SU-DHL-6 (cell line): ENCODE measurements at regions not wholly inside any gene's neighbourhood (a gene's known extent, or its start where the extent isn't known, plus 50 kb on each side); places are given as distances from the start of the nearest gene placed in this dataset.
"Not testable (repeated sequence)": the region's sequence is repeated elsewhere in the genome, so short reads cannot be mapped to it uniquely, and the experiment has no call there.

Experiments used
- H2AFZ ChIP-seq: fragments of 200-600 bp; sonication (generic); 2 replicates; pipeline ENCODE4 v1.6.1; 2014; ENCODE audit warnings: low read depth, mild to moderate bottlenecking, moderate library complexity, mixed read lengths, antibody characterized with exemption, low read length; ENCODE audit not compliant: severe bottlenecking
- H3F3A ChIP-seq: fragments of 200-600 bp; shearing (Covaris generic); 2 replicates; pipeline ENCODE4 v1.6.0; 2016; ENCODE audit warnings: antibody characterized with exemption, mild to moderate bottlenecking; ENCODE audit not compliant: insufficient read depth
- H3K27ac ChIP-seq: fragments of 200-600 bp; sonication (generic); 2 replicates; pipeline ENCODE4 v1.5.1; 2016; ENCODE audit warnings: low read depth, mild to moderate bottlenecking, low read length, moderate library complexity, mixed read lengths
- H3K27me3 ChIP-seq: fragments of 200-600 bp; sonication (generic), shearing (Covaris generic); 2 replicates; pipeline ENCODE4 v1.6.0; 2014; ENCODE audit warnings: mild to moderate bottlenecking, low read length
- H3K36me3 ChIP-seq: fragments of 200-600 bp; sonication (generic); 2 replicates; pipeline ENCODE4 v1.6.1; 2014; ENCODE audit warnings: mild to moderate bottlenecking, low read length, mixed read lengths
- H3K4me2 ChIP-seq: fragments of 300-600, 200-600 bp; shearing (Covaris generic), sonication (generic); 2 replicates; pipeline ENCODE4 v1.6.0; 2014; ENCODE audit warnings: low read length, low read depth, mild to moderate bottlenecking; ENCODE audit not compliant: poor library complexity, severe bottlenecking
- H3K4me3 ChIP-seq: fragments of 200-600 bp; sonication (generic); 2 replicates; pipeline ENCODE4 v1.5.1; 2014; ENCODE audit warnings: antibody characterized with exemption, low read length, mild to moderate bottlenecking, mixed read lengths; ENCODE audit not compliant: insufficient read depth, poor library complexity, severe bottlenecking
- H3K79me2 ChIP-seq: fragments of 200-600 bp; sonication (generic); 2 replicates; pipeline ENCODE4 v1.6.1; 2014; ENCODE audit warnings: mild to moderate bottlenecking, low read length, moderate library complexity; ENCODE audit not compliant: insufficient read depth
- H3K9ac ChIP-seq: fragments of 200-600 bp; sonication (generic); 2 replicates; pipeline ENCODE4 v1.7.0; 2014; ENCODE audit warnings: mild to moderate bottlenecking, low read length
- H3K9me2 ChIP-seq: fragments of 200-600 bp; sonication (generic); replicated peaks from 2 replicates; pipeline ENCODE4 v1.6.1; 2014; ENCODE audit warnings: low read length; ENCODE audit not compliant: insufficient read depth
- H3K9me3 ChIP-seq: fragments of 200-600 bp; sonication (generic); 2 replicates; pipeline ENCODE4 v1.6.1; 2014; ENCODE audit warnings: low read length, mixed read lengths; ENCODE audit not compliant: insufficient read depth
- H4K20me1 ChIP-seq: fragments of 200-600 bp; sonication (generic); 2 replicates; pipeline ENCODE4 v1.6.1; 2014; ENCODE audit warnings: low read depth, mild to moderate bottlenecking, antibody characterized with exemption, low read length, moderate library complexity, mixed read lengths
- CTCF ChIP-seq: fragments of 200-600 bp; sonication (generic); IDR thresholded peaks from one replicate; pipeline ENCODE4 v1.5.1; 2017; ENCODE audit warnings: antibody characterized with exemption, mild to moderate bottlenecking, low read length, moderate library complexity; ENCODE audit not compliant: insufficient read depth, poor library complexity, severe bottlenecking
- EZH2phosphoT487 ChIP-seq: fragments of 200-600 bp; sonication (generic), shearing (Covaris generic); conservative IDR thresholded peaks from 2 replicates; pipeline ENCODE4 v1.6.1; 2018; ENCODE audit warnings: mild to moderate bottlenecking, antibody characterized with exemption, low read length, moderate library complexity, mixed read lengths

GRCh38 chr3:80618295-80619256 is 850.8 kb upstream of the ROBO1 start:
- Histone ChIP-seq H3K79me2 (no peaks in the 10 kb centered on the region), H3K27me3 (no peaks in the 10 kb centered on the region), H2AFZ (no peak overlapping the region), H3F3A (no peaks in the 10 kb centered on the region), H3K9ac (no peak overlapping the region), H3K4me2 (no peak overlapping the region), H3K9me2 (no peaks in the 10 kb centered on the region), H4K20me1 (no peaks in the 10 kb centered on the region), H3K4me3 (no peak overlapping the region), H3K27ac (no peak overlapping the region), H3K36me3 (no peaks in the 10 kb centered on the region), H3K9me3 (no peaks in the 10 kb centered on the region)
- TF ChIP-seq CTCF = no peak
- no peak for TF ChIP-seq EZH2phosphoT487

DNA sequence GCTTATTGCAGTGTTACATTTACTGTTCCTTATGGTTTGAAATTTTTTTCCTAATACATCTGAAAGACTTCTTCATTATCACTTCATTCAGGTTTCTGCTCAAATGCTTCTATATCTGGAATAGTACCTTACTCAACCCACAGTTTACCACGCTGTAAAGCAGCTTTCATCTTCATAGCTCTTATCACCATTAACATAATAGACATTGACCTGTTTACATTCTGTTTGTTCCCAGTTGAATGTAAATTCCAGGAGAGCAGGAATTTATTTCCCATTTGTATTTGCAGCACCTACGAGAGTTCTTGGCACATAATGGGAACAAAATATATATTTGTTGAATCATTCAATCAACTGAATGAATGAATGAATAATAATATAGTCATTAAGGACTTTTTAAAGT is 844.6 kb upstream of the ROBO1 start:
- no peak for TF ChIP-seq CTCF
- no peak for TF ChIP-seq EZH2phosphoT487
- Histone ChIP-seq H2AFZ (no peak overlapping the region), H4K20me1 (no peaks in the 10 kb centered on the region), H3K4me3 (no peak overlapping the region), H3K9ac (no peak overlapping the region), H3K36me3 (no peaks in the 10 kb centered on the region), H3K4me2 (no peak overlapping the region), H3K79me2 (no peaks in the 10 kb centered on the region), H3K27ac (no peak overlapping the region), H3K27me3 (no peaks in the 10 kb centered on the region), H3K9me3 (no peaks in the 10 kb centered on the region), H3K9me2 (no peaks in the 10 kb centered on the region), H3F3A (no peaks in the 10 kb centered on the region)

DNA sequence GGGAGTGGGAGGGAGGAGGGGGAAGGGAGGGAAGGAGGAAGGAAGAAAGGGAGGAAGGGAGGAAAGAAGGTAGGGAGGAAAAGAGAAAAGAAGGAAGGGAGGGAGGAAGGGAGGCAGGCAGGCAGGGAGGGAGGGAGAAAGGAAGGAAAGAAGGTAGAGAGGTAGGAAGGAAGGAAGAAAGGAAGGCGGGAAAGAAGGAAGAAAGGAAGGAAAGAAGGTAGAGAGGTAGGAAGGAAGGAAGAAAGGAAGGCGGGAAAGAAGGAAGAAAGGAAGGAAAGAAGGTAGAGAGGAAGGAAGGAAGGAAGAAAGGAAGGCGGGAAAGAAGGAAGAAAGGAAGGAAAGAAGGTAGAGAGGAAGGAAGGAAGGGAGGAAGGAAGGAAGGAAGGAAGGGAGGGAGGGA is 840.3 kb upstream of the ROBO1 start:
- H3K4me2 ChIP-seq, H2AFZ ChIP-seq, H3K4me3 ChIP-seq, H3K9me3 ChIP-seq, H3F3A ChIP-seq, H3K9me2 ChIP-seq, H3K27me3 ChIP-seq, H3K9ac ChIP-seq, H4K20me1 ChIP-seq, H3K27ac ChIP-seq, H3K36me3 ChIP-seq, H3K79me2 ChIP-seq: not testable (repeated sequence)

DNA sequence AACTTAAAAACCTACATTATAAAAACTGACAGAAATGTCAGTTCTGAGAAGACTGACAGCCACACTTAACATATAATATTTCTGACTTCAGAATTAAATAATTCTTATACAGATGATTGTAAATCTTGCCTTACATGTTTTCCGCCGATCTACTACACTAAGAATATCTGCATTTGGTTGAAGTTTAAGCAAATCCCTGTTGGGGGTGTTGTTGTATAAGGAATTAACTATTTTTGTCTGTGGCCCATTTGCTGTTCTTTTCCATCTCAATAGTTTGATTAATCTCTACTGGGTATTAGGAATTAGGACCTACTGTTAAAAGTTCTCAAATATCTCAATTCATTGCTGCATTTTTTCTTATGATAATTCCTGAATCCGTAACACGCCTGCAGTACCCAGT is 838.3 kb upstream of the ROBO1 start:
- no peaks in the 10 kb centered on the region for H4K20me1 ChIP-seq
- no peak overlapping the region for H2AFZ ChIP-seq
- H3K9ac ChIP-seq = no peak overlapping the region
- TF ChIP-seq EZH2phosphoT487 (no peak), CTCF (no peak)
- no peak overlapping the region for H3K27ac ChIP-seq
- no peak overlapping the region for H3K4me3 ChIP-seq
- no peaks in the 10 kb centered on the region for H3K27me3 ChIP-seq
- no peak overlapping the region for H3K4me2 ChIP-seq
- H3K36me3 ChIP-seq = no peaks in the 10 kb centered on the region
- H3K9me2 ChIP-seq = no peaks in the 10 kb centered on the region
- no peaks in the 10 kb centered on the region for H3K79me2 ChIP-seq
- H3K9me3 ChIP-seq = no peaks in the 10 kb centered on the region
- H3F3A ChIP-seq = no peaks in the 10 kb centered on the region
